ENCODE measurements at regions not wholly inside any gene's neighbourhood (a gene's known extent, or its start where the extent isn't known, plus 50 kb on each side); places are given as distances from the start of the nearest gene placed in this dataset.
A peak's percentile ranks its signal among the peaks of the same experiment; 100 is the strongest.

- no peak for TF ChIP-seq ZFX (IDR thresholded peaks at IDR 0.05; ENCODE audit: borderline replicate concordance)
- TF ChIP-seq, protein P1, sequence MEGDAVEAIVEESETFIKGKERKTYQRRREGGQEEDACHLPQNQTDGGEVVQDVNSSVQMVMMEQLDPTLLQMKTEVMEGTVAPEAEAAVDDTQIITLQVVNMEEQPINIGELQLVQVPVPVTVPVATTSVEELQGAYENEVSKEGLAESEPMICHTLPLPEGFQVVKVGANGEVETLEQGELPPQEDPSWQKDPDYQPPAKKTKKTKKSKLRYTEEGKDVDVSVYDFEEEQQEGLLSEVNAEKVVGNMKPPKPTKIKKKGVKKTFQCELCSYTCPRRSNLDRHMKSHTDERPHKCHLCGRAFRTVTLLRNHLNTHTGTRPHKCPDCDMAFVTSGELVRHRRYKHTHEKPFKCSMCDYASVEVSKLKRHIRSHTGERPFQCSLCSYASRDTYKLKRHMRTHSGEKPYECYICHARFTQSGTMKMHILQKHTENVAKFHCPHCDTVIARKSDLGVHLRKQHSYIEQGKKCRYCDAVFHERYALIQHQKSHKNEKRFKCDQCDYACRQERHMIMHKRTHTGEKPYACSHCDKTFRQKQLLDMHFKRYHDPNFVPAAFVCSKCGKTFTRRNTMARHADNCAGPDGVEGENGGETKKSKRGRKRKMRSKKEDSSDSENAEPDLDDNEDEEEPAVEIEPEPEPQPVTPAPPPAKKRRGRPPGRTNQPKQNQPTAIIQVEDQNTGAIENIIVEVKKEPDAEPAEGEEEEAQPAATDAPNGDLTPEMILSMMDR (IDR thresholded peaks at IDR 0.05) = no peak
- H3K27ac ChIP-seq = no peak overlapping the region
These were observed 133.6 kb upstream of the SLC38A2 start for GRCh38 chr12:46506198-46506597.

DNA sequence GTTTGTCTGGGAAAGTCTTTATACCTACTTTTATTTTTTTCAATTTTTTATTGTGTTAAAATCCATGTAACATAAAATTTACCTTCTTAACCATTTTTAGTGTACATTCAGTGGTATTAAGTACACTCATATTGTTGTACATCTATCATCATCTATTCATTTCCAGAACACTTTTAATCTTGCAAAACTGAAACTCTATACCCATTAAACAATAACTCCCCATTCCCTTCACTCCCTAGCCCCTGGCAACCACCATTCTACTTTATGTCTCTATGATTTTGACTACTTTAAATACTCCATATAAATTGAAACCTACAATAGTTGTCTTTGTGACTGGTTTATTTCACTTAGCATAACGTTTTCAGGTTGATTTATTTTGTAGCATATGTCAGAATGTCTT, 131.9 kb upstream of the SLC38A2 start:
- H3K27ac ChIP-seq = no peak overlapping the region
- TF ChIP-seq ZFX (IDR thresholded peaks at IDR 0.05; ENCODE audit: borderline replicate concordance) = 0 out of 2 replicates have a peak, but pooled peaks have one; percentile 7
- TF ChIP-seq, protein P1 (IDR thresholded peaks at IDR 0.05) = no peak

- no peak for TF ChIP-seq ZFX (IDR thresholded peaks at IDR 0.05; ENCODE audit: borderline replicate concordance)
- TF ChIP-seq, protein P1 (IDR thresholded peaks at IDR 0.05) = no peak
- H3K27ac ChIP-seq = no peak overlapping the region
These were observed 131.1 kb upstream of the SLC38A2 start for GRCh38 chr12:46503637-46504175.

DNA sequence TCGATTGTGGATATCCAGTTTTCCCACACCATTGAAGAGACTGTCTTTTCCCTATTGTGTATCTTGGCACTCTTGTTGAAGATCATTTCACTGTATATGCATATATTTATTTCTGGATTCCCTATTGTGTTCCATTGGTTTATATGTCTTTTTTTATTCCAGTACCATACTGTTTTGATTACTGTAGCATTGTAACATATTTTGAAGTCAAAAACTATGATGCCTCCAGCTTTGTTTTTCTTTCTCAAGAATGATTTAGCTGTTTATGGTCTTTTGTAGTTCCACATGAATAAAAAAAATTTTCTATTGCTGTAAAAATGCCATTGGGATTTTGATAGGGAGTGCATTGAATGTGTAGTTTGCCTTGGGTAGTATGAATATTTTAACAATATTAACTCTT, 128.1 kb upstream of the SLC38A2 start:
- TF ChIP-seq, protein P1 (IDR thresholded peaks at IDR 0.05) = no peak
- TF ChIP-seq ZFX (IDR thresholded peaks at IDR 0.05; ENCODE audit: borderline replicate concordance) = no peak
- H3K27ac ChIP-seq = no peak overlapping the region

GRCh38 chr12:46499901-46500300, 127.3 kb upstream of the SLC38A2 start:
- TF ChIP-seq, protein P1 (IDR thresholded peaks at IDR 0.05) = no peak
- no peak for TF ChIP-seq ZFX (IDR thresholded peaks at IDR 0.05; ENCODE audit: borderline replicate concordance)
- no peak overlapping the region for H3K27ac ChIP-seq

DNA sequence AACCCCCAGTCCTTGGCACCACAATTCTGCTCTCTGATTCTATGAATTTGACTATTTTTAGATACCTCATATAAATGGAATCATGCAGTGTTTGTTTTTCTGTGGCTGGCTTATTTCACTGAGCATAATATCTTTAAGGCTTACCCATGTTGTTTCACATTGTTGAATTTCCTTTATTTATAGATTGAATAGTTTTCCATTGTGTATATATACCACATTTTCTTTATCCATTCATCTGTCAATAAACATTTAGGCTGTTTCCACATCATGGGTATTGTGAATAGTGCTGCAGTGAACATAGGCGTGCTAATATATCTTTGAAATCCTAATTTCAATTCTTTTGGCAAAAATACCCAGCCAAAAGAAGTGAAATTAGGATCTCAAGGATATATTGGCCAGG, 126.7 kb upstream of the SLC38A2 start:
- no peak for TF ChIP-seq ZFX (IDR thresholded peaks at IDR 0.05; ENCODE audit: borderline replicate concordance)
- TF ChIP-seq, protein P1 (IDR thresholded peaks at IDR 0.05) = no peak

GRCh38 chr12:46497739-46498138, 125.2 kb upstream of the SLC38A2 start:
- TF ChIP-seq ZFX (IDR thresholded peaks at IDR 0.05; ENCODE audit: borderline replicate concordance) = no peak
- TF ChIP-seq, protein P1 (IDR thresholded peaks at IDR 0.05) = no peak

More for the DNA sequence above, 126.7 kb upstream of the SLC38A2 start:
- H3K27ac ChIP-seq = no peak overlapping the region

More at GRCh38 chr12:46497739-46498138, 125.2 kb upstream of the SLC38A2 start:
- no peak overlapping the region for H3K27ac ChIP-seq
